Testis (tissue), 2 donors: ENCODE measurements at regions not wholly inside any gene's neighbourhood (a gene's known extent, or its start where the extent isn't known, plus 50 kb on each side); places are given as distances from the start of the nearest gene placed in this dataset.

Experiments used
- DNase-seq: peaks from one replicate; pipeline ENCODE4 v3.0.0-alpha.2; 2019
- H3K27ac ChIP-seq, 2 donors: fragments of 200-600 bp; sonication (generic); one replicate each; pipeline ENCODE4 v1.5.1; 2019
- H3K27me3 ChIP-seq: fragments of 200-600 bp; sonication (generic); one replicate; pipeline ENCODE4 v1.5.1; 2019
- H3K36me3 ChIP-seq: fragments of 200-600 bp; sonication (generic); one replicate; pipeline ENCODE4 v1.5.1; 2017; ENCODE audit warnings: low read depth; ENCODE audit errors: missing control alignments
- H3K4me1 ChIP-seq: fragments of 200-600 bp; sonication (generic); one replicate; pipeline ENCODE4 v1.5.1; 2019
- H3K4me3 ChIP-seq, 2 donors: fragments of 200-600 bp; sonication (generic); one replicate each; pipeline ENCODE4 v1.5.1; 2017 to 2019
- H3K9me3 ChIP-seq: fragments of 200-600 bp; sonication (generic); one replicate; pipeline ENCODE4 v1.5.1; 2017
- CTCF ChIP-seq, 3 experiments: fragments of 450-650 bp in 2 of 3; fragments of 200-600 bp in 1 of 3; sonication (generic) in 1 of 3; IDR thresholded peaks; one replicate each; pipeline ENCODE4 v1.5.1; 2016 to 2019; ENCODE audit warnings: antibody characterized with exemption in 3 of 3, mild to moderate bottlenecking in 2 of 3, moderate library complexity in 1 of 3
- POLR2A ChIP-seq: fragments of 450-650 bp; IDR thresholded peaks from one replicate; pipeline ENCODE4 v1.6.1; 2017; ENCODE audit warnings: antibody characterized with exemption, mild to moderate bottlenecking, moderate library complexity
- WGBS, 2 donors: methylation state at CpG; one replicate each; pipeline ENCODE4 v1.1.5; 2018; 5-methylcytosine and 5-hydroxymethylcytosine counted together
- intact Hi-C: fragments of 100-400 bp; cut with DNase I; formaldehyde crosslinking; loops from one replicate; pipeline ENCODE4 v1.15.1; 2023; ENCODE audit warnings: low total_unique reads

DNA sequence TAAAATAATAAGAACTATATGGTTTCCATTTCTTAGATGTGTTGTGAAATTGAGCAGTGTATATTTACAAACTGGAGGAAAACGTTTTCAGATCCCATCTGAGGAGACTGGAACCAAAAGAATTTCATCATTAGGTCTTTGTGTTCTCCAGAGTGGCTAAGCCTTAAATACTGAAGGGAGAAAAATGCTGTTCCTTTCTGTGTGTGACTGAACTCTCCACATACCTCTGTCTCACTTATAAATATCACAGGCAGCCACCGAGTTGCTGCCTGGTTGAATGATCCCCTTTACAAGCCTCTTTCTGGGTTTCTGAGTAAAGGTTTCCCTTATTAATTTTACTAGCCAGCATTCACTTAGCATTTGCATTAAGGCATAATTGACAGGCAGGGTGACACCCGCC is 913.9 kb upstream of the NR2F2 start:
- intact Hi-C loops: no loop called here
- no peaks in the 10 kb centered on the region for H3K4me1 ChIP-seq
- H3K9me3 ChIP-seq: no peaks in the 10 kb centered on the region
- 51 to 72% methylated on average over 3 of the region's 3 CpGs for WGBS, 2 donors
- H3K27ac ChIP-seq: peak overlapping the region in 1 of 2 donors; percentile 48
- no peak overlapping the region for H3K4me3 ChIP-seq
- no peak for DNase-seq
- TF ChIP-seq CTCF (IDR thresholded peaks at IDR 0.05) (no peak), POLR2A (no peak)
- no peaks in the 10 kb centered on the region for H3K36me3 ChIP-seq
- H3K27me3 ChIP-seq: no peaks in the 10 kb centered on the region

DNA sequence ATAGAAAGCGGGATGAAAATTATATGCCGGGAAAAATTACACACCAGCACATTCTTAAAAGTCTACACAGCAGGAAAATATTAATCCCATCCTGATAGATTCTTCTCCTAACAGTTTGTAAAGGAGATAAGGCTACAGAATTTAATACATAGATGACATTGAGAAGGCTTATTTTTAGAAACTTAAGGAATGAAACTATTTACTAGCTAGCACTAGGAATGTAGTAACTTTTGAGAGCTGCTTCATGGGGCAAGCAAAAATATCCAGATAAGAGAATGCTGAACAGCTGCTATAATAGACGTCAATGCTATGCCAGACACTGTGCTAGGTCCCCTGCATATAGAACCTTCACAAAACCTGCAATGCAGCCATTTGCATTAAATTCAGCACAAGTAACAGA is 912.7 kb upstream of the NR2F2 start:
- Histone ChIP-seq H3K36me3 (no peaks in the 10 kb centered on the region), H3K9me3 (no peaks in the 10 kb centered on the region), H3K4me1 (no peaks in the 10 kb centered on the region), H3K4me3 (no peak overlapping the region), H3K27me3 (no peaks in the 10 kb centered on the region), H3K27ac (peak overlapping the region; percentile 15 to 48)
- no peak for DNase-seq
- 42 to 54% methylated on average over 3 of the region's 3 CpGs for WGBS, 2 donors
- TF ChIP-seq CTCF (IDR thresholded peaks at IDR 0.05) (no peak), POLR2A (no peak)
- intact Hi-C loops: no loop called here

- DNase-seq: no peak
- intact Hi-C loops: no loop called here
- Histone ChIP-seq H3K9me3 (no peaks in the 10 kb centered on the region), H3K36me3 (no peaks in the 10 kb centered on the region), H3K27ac (no peak overlapping the region), H3K27me3 (no peaks in the 10 kb centered on the region), H3K4me3 (no peak overlapping the region), H3K4me1 (no peaks in the 10 kb centered on the region)
- 59 to 61% methylated on average over 3 of the region's 3 CpGs for WGBS, 2 donors
- TF ChIP-seq POLR2A (no peak), CTCF (IDR thresholded peaks at IDR 0.05) (no peak)
These were observed 908.2 kb upstream of the NR2F2 start for GRCh38 chr15:95422255-95422654.

- intact Hi-C loops: no loop called here
- H3K27me3 ChIP-seq: no peaks in the 10 kb centered on the region
- no peak for TF ChIP-seq CTCF (IDR thresholded peaks at IDR 0.05)
- no peak for TF ChIP-seq POLR2A
- no peaks in the 10 kb centered on the region for H3K4me1 ChIP-seq
- H3K4me3 ChIP-seq: no peak overlapping the region
- H3K9me3 ChIP-seq: no peaks in the 10 kb centered on the region
- no peaks in the 10 kb centered on the region for H3K36me3 ChIP-seq
- no peak for DNase-seq
- H3K27ac ChIP-seq: no peak overlapping the region
- 92 to 94% methylated on average over 1 of the region's 1 CpG for WGBS, 2 donors
These were observed 904.6 kb upstream of the NR2F2 start for GRCh38 chr15:95425859-95426258.

DNA sequence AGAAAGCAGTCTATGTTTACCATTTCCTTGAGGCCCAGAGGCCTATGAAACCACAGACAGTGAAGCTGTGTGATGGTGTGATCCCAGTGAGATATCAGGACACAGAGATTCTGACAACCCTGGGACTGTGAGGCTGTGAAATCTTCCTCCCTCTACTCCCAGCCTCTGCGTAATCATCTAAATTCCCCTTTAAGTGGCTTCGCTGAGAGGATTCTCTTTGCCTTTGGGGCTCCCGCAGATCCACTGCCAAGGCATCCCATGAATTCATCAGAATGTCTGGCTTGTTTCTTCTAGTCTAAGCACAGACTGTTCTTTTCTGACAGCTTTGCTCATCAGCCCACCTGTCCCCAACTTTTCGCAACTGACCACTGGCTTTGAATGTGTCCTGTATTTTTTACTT is 901.2 kb upstream of the NR2F2 start:
- no peaks in the 10 kb centered on the region for H3K9me3 ChIP-seq
- peak overlapping the region in 1 of 2 donors; percentile 16 for H3K27ac ChIP-seq
- DNase-seq: peak; percentile 28
- intact Hi-C loops: no loop called here
- no peaks in the 10 kb centered on the region for H3K27me3 ChIP-seq
- TF ChIP-seq POLR2A (no peak), CTCF (IDR thresholded peaks at IDR 0.05) (no peak)
- no peaks in the 10 kb centered on the region for H3K36me3 ChIP-seq
- H3K4me3 ChIP-seq: no peak overlapping the region
- peaks cover 3% of the 10 kb centered on the region for H3K4me1 ChIP-seq
- 77 to 79% methylated on average over 4 of the region's 4 CpGs for WGBS, 2 donors
